GM23248 (cell line): ENCODE measurements at regions not wholly inside any gene's neighbourhood (a gene's known extent, or its start where the extent isn't known, plus 50 kb on each side); places are given as distances from the start of the nearest gene placed in this dataset.

Experiments
- DNase-seq: peaks from one replicate; pipeline ENCODE4 v3.0.0-alpha.2; 2015
- H2AFZ ChIP-seq: fragments of 200-600 bp; sonication (generic); 2 replicates; pipeline ENCODE4 v1.6.1; 2016; ENCODE audit warnings: antibody characterized with exemption
- H3F3A ChIP-seq: fragments of 200-600 bp; sonication (generic); 2 replicates; pipeline ENCODE4 v1.6.1; 2016; ENCODE audit warnings: mild to moderate bottlenecking, antibody characterized with exemption, mixed run types; ENCODE audit not compliant: insufficient read depth
- H3K27ac ChIP-seq: fragments of 200-600 bp; sonication (generic); 2 replicates; pipeline ENCODE4 v1.5.1; 2016; ENCODE audit warnings: mild to moderate bottlenecking
- H3K27me3 ChIP-seq: fragments of 200-600 bp; sonication (generic); replicated peaks from 2 replicates; pipeline ENCODE4 v1.6.1; 2016; ENCODE audit warnings: mild to moderate bottlenecking; ENCODE audit not compliant: insufficient read depth
- H3K36me3 ChIP-seq: fragments of 200-600 bp; sonication (generic); 2 replicates; pipeline ENCODE4 v1.6.1; 2016; ENCODE audit warnings: low read depth, mild to moderate bottlenecking
- H3K4me1 ChIP-seq: fragments of 200-600 bp; sonication (generic); 2 replicates; pipeline ENCODE4 v1.6.1; 2016; ENCODE audit warnings: mild to moderate bottlenecking; ENCODE audit not compliant: insufficient read depth
- H3K4me2 ChIP-seq: fragments of 200-600 bp; sonication (generic); one replicate; pipeline ENCODE4 v1.6.1; 2016; ENCODE audit warnings: mild to moderate bottlenecking; ENCODE audit not compliant: unreplicated experiment
- H3K4me3 ChIP-seq: fragments of 200-600 bp; sonication (generic); 2 replicates; pipeline ENCODE4 v1.5.1; 2016; ENCODE audit warnings: mild to moderate bottlenecking
- H3K79me2 ChIP-seq: fragments of 200-600 bp; sonication (generic); 2 replicates; pipeline ENCODE4 v1.6.1; 2016; ENCODE audit warnings: mild to moderate bottlenecking; ENCODE audit not compliant: insufficient read depth
- H3K9ac ChIP-seq: fragments of 200-600 bp; sonication (generic); 2 replicates; pipeline ENCODE4 v1.6.1; 2016; ENCODE audit warnings: mild to moderate bottlenecking
- H3K9me2 ChIP-seq: fragments of 200-600 bp; sonication (generic); 2 replicates; pipeline ENCODE4 v1.6.1; 2016; ENCODE audit warnings: mixed run types, mild to moderate bottlenecking, moderate library complexity; ENCODE audit not compliant: insufficient read depth
- H3K9me3 ChIP-seq: fragments of 200-600 bp; sonication (generic); one replicate; pipeline ENCODE4 v1.6.1; 2017; ENCODE audit warnings: low read depth
- H4K20me1 ChIP-seq: fragments of 200-600 bp; sonication (generic); 2 replicates; pipeline ENCODE4 v1.6.0; 2016; ENCODE audit not compliant: insufficient read depth
- EZH2 ChIP-seq: fragments of 200-600 bp; sonication (generic); IDR thresholded peaks from 2 replicates; pipeline ENCODE4 v1.6.1; 2018; ENCODE audit warnings: antibody characterized with exemption, mild to moderate bottlenecking; ENCODE audit not compliant: insufficient read depth, poor library complexity, severe bottlenecking
- EZH2phosphoT487 ChIP-seq: fragments of 200-600 bp; sonication (generic); IDR thresholded peaks from 2 replicates; pipeline ENCODE4 v1.6.1; 2018; ENCODE audit warnings: antibody characterized with exemption, moderate library complexity, mild to moderate bottlenecking, low read depth; ENCODE audit not compliant: insufficient read depth
- WGBS, 2 experiments: methylation state at CpG; one replicate each; pipeline ENCODE4 v1.1.6; 2015 to 2017; ENCODE audit warnings: low lambda C conversion rate in 2 of 2, low coverage in 1 of 2; ENCODE audit errors: missing lambda C conversion rate in 2 of 2; 5-methylcytosine and 5-hydroxymethylcytosine counted together
- in situ Hi-C: fragments of 300-500 bp; cut with MboI; formaldehyde crosslinking; loops from 2 replicates; pipeline ENCODE4 v1.15.0; 2020

DNA sequence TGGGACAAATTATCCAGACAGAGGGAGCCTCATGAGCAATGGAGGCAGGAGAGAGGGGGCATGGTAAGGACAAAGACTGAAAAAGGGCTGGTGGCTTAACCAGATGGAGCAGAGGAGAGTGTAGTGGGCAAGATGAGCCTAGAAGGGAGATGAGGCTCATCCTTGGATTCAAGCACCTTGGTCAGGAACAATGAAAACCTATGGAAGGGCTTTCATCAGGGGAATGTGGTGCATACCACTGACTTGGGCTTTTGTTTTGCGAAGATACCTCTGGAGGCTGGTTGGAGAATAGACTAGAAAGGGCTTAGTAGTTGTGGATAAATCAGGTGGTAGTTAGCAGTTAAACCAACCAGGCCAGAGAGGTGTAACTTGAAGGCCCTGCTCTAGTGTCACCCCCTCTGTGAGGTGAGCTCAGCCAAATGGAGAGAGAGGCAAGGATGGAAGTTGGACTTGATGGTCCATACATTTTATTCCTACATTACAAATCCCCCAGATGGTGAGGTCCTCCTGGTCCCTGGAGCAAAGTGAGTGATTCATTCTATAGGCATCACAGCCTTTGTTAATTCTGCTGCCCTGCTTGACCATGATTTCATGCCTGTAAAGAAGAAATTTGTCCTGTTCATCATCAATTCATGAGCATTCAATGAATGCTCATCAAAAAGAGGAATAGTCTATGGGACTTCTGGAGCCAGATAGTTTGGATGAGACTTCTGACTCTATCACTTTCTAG is 264.8 kb upstream of the IGFBP7 start:
- Histone ChIP-seq H3F3A (no peaks in the 10 kb centered on the region), H3K9me2 (no peaks in the 10 kb centered on the region), H3K4me2 (no peak overlapping the region), H4K20me1 (no peaks in the 10 kb centered on the region), H3K79me2 (no peaks in the 10 kb centered on the region), H3K9me3 (no peaks in the 10 kb centered on the region), H3K4me1 (peaks cover 28% of the 10 kb centered on the region; the same call in 1 of the 2 replicates), H3K27ac (no peak overlapping the region), H3K4me3 (no peak overlapping the region), H3K36me3 (no peaks in the 10 kb centered on the region), H2AFZ (no peak overlapping the region), H3K9ac (no peak overlapping the region), H3K27me3 (no peaks in the 10 kb centered on the region)
- 79 to 88% methylated on average over 1 of the region's 1 CpG for WGBS, 2 experiments
- TF ChIP-seq EZH2 (no peak), EZH2phosphoT487 (no peak)
- peak; percentile 62 for DNase-seq
- in situ Hi-C loops = no loop called here

GRCh38 chr4:57373991-57374390 is 263.8 kb upstream of the IGFBP7 start:
- Histone ChIP-seq H3K4me2 (peak overlapping the region; percentile 3), H3K4me3 (no peak overlapping the region), H3K79me2 (no peaks in the 10 kb centered on the region), H4K20me1 (no peaks in the 10 kb centered on the region), H3K9me3 (no peaks in the 10 kb centered on the region), H3K27ac (no peak overlapping the region), H3F3A (no peaks in the 10 kb centered on the region), H3K9ac (no peak overlapping the region), H3K27me3 (no peaks in the 10 kb centered on the region), H3K36me3 (no peaks in the 10 kb centered on the region), H3K9me2 (no peaks in the 10 kb centered on the region), H2AFZ (no peak overlapping the region), H3K4me1 (peaks cover 37% of the 10 kb centered on the region)
- in situ Hi-C loops = no loop called here
- WGBS, 2 experiments = 60 to 67% methylated on average over 1 of the region's 1 CpG
- peak; percentile 58 for DNase-seq
- TF ChIP-seq EZH2phosphoT487 (no peak), EZH2 (no peak)

GRCh38 chr4:57371671-57372070 is 261.5 kb upstream of the IGFBP7 start:
- Histone ChIP-seq H3K27me3 (no peaks in the 10 kb centered on the region), H3K4me1 (peaks cover 32% of the 10 kb centered on the region), H3K79me2 (no peaks in the 10 kb centered on the region), H3K36me3 (no peaks in the 10 kb centered on the region), H3K4me3 (no peak overlapping the region), H3K9me3 (no peaks in the 10 kb centered on the region), H3K9ac (no peak overlapping the region), H3F3A (no peaks in the 10 kb centered on the region), H3K9me2 (no peaks in the 10 kb centered on the region), H4K20me1 (no peaks in the 10 kb centered on the region), H3K4me2 (no peak overlapping the region), H3K27ac (no peak overlapping the region), H2AFZ (no peak overlapping the region)
- in situ Hi-C loops = no loop called here
- 74 to 84% methylated on average over 4 of the region's 4 CpGs for WGBS, 2 experiments
- no peak for TF ChIP-seq EZH2
- TF ChIP-seq EZH2phosphoT487 = no peak
- DNase-seq = no peak

- no peaks in the 10 kb centered on the region for H3K9me3 ChIP-seq
- H3K4me1 ChIP-seq = peaks cover 32% of the 10 kb centered on the region
- H3K27ac ChIP-seq = no peak overlapping the region
- H3K27me3 ChIP-seq = no peaks in the 10 kb centered on the region
- H4K20me1 ChIP-seq = no peaks in the 10 kb centered on the region
- no peak overlapping the region for H2AFZ ChIP-seq
- WGBS, 2 experiments = 78 to 92% methylated on average over 3 of the region's 3 CpGs
- H3K9ac ChIP-seq = no peak overlapping the region
- peak; percentile 28 for DNase-seq
- H3F3A ChIP-seq = no peaks in the 10 kb centered on the region
- no peak overlapping the region for H3K4me3 ChIP-seq
- TF ChIP-seq EZH2phosphoT487 (no peak), EZH2 (no peak)
- in situ Hi-C loops = no loop called here
- no peaks in the 10 kb centered on the region for H3K36me3 ChIP-seq
- H3K4me2 ChIP-seq = no peak overlapping the region
- H3K79me2 ChIP-seq = no peaks in the 10 kb centered on the region
- H3K9me2 ChIP-seq = no peaks in the 10 kb centered on the region
Observed at GRCh38 chr4:57370691-57371090, 260.5 kb upstream of the IGFBP7 start.

- Histone ChIP-seq H3K27me3 (no peaks in the 10 kb centered on the region), H3K36me3 (no peaks in the 10 kb centered on the region), H3F3A (no peaks in the 10 kb centered on the region), H3K4me2 (no peak overlapping the region), H3K9me3 (no peaks in the 10 kb centered on the region), H3K9ac (no peak overlapping the region), H2AFZ (no peak overlapping the region), H3K27ac (no peak overlapping the region), H3K9me2 (no peaks in the 10 kb centered on the region), H3K79me2 (no peaks in the 10 kb centered on the region), H3K4me3 (no peak overlapping the region), H4K20me1 (no peaks in the 10 kb centered on the region), H3K4me1 (peaks cover 27% of the 10 kb centered on the region)
- in situ Hi-C loops = no loop called here
- WGBS, 2 experiments = 71 to 79% methylated on average over 1 of the region's 1 CpG
- TF ChIP-seq EZH2 (no peak), EZH2phosphoT487 (no peak)
- DNase-seq = peak; percentile 48
Observed at GRCh38 chr4:57369446-57369845, 259.3 kb upstream of the IGFBP7 start.
